NCI-H82 treated with DMSO at 0.1 percent for 48 hours (cell line): ENCODE measurements at regions not wholly inside any gene's neighbourhood (a gene's known extent, or its start where the extent isn't known, plus 50 kb on each side); places are given as distances from the start of the nearest gene placed in this dataset.

Experiments used
- DNase-seq: peaks from one replicate; lab custom pipeline; 2025; ENCODE audit not compliant: unreplicated experiment; lab: John Stamatoyannopoulos, UW

- DNase-seq = peak; percentile 46
Measured at GRCh38 chr18:70489986-70490933, 201.4 kb downstream of the SOCS6 start.

GRCh38 chr18:70489571-70489970, 200.7 kb downstream of the SOCS6 start:
- DNase-seq = no peak

GRCh38 chr18:70469916-70470315, 181.1 kb downstream of the SOCS6 start:
- DNase-seq = peak; percentile 35

- DNase-seq = no peak
Measured at GRCh38 chr18:70468861-70469547, 180.2 kb downstream of the SOCS6 start.

- DNase-seq = peak; percentile 62
Measured at GRCh38 chr18:70464343-70465114, 175.7 kb downstream of the SOCS6 start.

- no peak for DNase-seq
Measured at GRCh38 chr18:70463085-70463484, 174.2 kb downstream of the SOCS6 start.

- DNase-seq = no peak
Measured at GRCh38 chr18:70462078-70462439, 173.2 kb downstream of the SOCS6 start.

GRCh38 chr18:70461323-70462077, 172.7 kb downstream of the SOCS6 start:
- DNase-seq = no peak

- no peak for DNase-seq
Measured at GRCh38 chr18:70459731-70460130, 170.9 kb downstream of the SOCS6 start.

GRCh38 chr18:70459251-70459650, 170.4 kb downstream of the SOCS6 start:
- DNase-seq = no peak

GRCh38 chr18:70457788-70458187, 168.9 kb downstream of the SOCS6 start:
- DNase-seq = no peak

- DNase-seq = no peak
Measured at GRCh38 chr18:70457223-70457622, 168.4 kb downstream of the SOCS6 start.

GRCh38 chr18:70456376-70456775, 167.5 kb downstream of the SOCS6 start:
- no peak for DNase-seq

GRCh38 chr18:70455731-70456130, 166.9 kb downstream of the SOCS6 start:
- no peak for DNase-seq

- DNase-seq = peak; percentile 37
Measured at GRCh38 chr18:70454704-70455322, 166.0 kb downstream of the SOCS6 start.

GRCh38 chr18:70453058-70453775, 164.4 kb downstream of the SOCS6 start:
- no peak for DNase-seq

- DNase-seq = no peak
Measured at GRCh38 chr18:70452501-70452900, 163.7 kb downstream of the SOCS6 start.

- DNase-seq = peak; percentile 9
Measured at GRCh38 chr18:70450426-70451253, 161.8 kb downstream of the SOCS6 start.

- no peak for DNase-seq
Measured at GRCh38 chr18:70448588-70448987, 159.7 kb downstream of the SOCS6 start.
